ENCODE measurements at regions not wholly inside any gene's neighbourhood (a gene's known extent, or its start where the extent isn't known, plus 50 kb on each side); places are given as distances from the start of the nearest gene placed in this dataset.

DNA sequence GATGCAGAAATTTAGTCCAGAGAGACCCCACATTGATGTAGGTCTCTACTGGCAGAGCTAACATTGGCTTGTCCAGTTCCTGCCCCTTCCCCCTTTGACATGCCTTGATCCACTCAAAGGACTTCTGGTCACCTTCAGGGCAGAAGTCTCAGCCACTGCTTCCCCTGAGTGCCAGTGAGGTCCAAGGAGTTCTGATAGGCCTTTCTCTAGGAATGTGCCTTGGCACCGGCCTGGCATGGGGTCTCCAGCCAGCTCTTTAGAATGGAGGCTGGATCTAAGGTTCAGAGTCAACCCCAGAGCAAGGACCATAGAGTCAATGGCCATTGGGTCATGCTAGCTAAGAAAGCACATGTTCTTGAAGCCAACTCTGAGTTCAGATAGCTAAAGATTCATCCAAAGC lies 88.6 kb upstream of the PJA1 start:
- Histone ChIP-seq H3K27ac (no peak overlapping the region), H3K36me3 (no peaks in the 10 kb centered on the region), H3K4me1 (ENCODE audit: control insufficient read depth in 1 of 2, insufficient read depth in 1 of 2, low read depth in 1 of 2, low read length in 1 of 2) (no peaks in the 10 kb centered on the region), H3K4me3 (ENCODE audit: low read depth in 1 of 2, low read length in 1 of 2) (no peak overlapping the region), H3K9me3 (no peaks in the 10 kb centered on the region), H3K27me3 (no peaks in the 10 kb centered on the region)
- TF ChIP-seq, protein P1, sequence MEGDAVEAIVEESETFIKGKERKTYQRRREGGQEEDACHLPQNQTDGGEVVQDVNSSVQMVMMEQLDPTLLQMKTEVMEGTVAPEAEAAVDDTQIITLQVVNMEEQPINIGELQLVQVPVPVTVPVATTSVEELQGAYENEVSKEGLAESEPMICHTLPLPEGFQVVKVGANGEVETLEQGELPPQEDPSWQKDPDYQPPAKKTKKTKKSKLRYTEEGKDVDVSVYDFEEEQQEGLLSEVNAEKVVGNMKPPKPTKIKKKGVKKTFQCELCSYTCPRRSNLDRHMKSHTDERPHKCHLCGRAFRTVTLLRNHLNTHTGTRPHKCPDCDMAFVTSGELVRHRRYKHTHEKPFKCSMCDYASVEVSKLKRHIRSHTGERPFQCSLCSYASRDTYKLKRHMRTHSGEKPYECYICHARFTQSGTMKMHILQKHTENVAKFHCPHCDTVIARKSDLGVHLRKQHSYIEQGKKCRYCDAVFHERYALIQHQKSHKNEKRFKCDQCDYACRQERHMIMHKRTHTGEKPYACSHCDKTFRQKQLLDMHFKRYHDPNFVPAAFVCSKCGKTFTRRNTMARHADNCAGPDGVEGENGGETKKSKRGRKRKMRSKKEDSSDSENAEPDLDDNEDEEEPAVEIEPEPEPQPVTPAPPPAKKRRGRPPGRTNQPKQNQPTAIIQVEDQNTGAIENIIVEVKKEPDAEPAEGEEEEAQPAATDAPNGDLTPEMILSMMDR (IDR thresholded peaks at IDR 0.05) = no peak

DNA sequence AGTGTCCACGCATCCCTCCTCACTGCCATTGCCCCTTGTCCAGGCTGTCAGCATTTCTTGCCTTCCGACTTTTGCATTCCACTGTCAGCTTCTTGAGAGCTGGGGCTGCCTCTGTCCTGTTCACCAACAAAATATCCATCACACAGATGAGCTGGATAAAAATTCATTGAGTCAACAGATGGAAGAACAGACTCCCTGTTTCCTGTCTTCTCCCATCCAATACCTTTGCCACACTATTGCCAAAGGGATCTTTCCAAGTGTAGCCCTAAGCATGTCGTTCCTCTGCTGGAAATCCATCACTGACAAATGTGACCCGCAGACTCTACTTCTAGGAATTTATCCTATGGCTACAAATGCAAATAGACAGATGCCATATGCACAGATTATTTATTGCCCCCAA lies 78.0 kb upstream of the PJA1 start:
- Histone ChIP-seq H3K36me3 (no peaks in the 10 kb centered on the region), H3K9me3 (no peaks in the 10 kb centered on the region), H3K27ac (no peak overlapping the region), H3K27me3 (no peaks in the 10 kb centered on the region), H3K4me3 (ENCODE audit: low read depth in 1 of 2, low read length in 1 of 2) (no peak overlapping the region), H3K4me1 (ENCODE audit: control insufficient read depth in 1 of 2, insufficient read depth in 1 of 2, low read depth in 1 of 2, low read length in 1 of 2) (no peaks in the 10 kb centered on the region)
- TF ChIP-seq, protein P1 (IDR thresholded peaks at IDR 0.05) = no peak

DNA sequence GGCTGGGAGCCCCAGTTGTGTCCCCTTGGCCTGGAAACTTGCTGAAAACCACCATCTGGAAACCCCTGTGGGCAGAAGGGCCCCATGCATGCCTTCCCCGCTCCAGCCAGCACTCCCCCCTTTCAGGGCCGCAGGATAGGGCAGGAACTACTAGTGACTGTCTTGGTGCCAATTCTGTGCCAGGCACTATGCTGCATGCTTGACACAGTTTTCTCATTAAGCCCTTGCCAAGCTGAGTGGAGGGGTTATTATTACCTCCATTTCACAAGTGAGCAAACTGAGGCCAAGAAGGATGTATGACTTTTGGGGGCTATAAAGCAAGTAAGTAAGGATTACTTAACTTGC lies 73.6 kb upstream of the PJA1 start:
- H3K4me3 ChIP-seq (ENCODE audit: low read depth in 1 of 2, low read length in 1 of 2) = no peak overlapping the region
- no peaks in the 10 kb centered on the region for H3K27me3 ChIP-seq
- no peaks in the 10 kb centered on the region for H3K4me1 ChIP-seq (ENCODE audit: control insufficient read depth in 1 of 2, insufficient read depth in 1 of 2, low read depth in 1 of 2, low read length in 1 of 2)
- TF ChIP-seq, protein P1 (IDR thresholded peaks at IDR 0.05) = no peak
- no peaks in the 10 kb centered on the region for H3K9me3 ChIP-seq
- H3K27ac ChIP-seq = no peak overlapping the region
- no peaks in the 10 kb centered on the region for H3K36me3 ChIP-seq

DNA sequence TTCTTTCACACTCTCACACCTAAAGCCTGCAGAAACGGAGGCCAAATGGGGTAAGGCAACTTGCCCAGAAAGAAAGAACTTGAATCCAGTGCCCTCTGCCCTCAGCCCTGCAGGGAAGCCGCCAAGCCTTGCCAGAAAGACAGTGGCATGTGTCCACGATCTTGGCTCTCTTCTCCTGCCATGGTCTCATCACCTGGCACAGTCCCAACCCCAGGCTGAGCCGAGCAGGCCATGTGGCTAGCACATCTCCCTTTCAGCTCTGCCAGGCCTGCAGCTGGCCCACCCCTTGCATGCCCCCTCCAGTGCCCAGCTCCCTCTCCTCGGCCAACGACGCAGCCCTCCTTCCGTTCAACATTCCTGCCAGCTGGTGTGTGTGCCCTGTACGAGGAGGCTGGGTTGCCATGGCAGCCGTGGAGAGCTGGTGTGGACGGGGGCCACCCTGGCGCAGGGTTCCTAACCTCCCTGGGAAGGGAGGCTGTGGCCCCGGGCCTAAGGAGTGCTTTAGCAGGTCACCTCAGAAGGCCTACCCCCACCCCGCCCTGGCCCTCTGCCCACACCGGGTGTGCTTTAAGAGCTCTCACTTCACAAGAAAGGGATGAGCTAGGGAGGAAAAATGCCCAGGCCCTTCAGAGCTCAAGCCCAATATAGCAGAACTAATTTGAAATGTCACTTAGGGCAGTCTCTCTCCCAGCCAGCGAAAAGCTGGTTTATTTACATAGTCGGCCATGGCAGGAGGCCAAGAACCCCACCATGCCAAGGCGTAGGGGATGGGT lies 73.0 kb upstream of the PJA1 start:
- H3K27ac ChIP-seq = no peak overlapping the region
- H3K36me3 ChIP-seq = no peaks in the 10 kb centered on the region
- TF ChIP-seq, protein P1 (IDR thresholded peaks at IDR 0.05) = no peak
- no peak overlapping the region for H3K4me3 ChIP-seq (ENCODE audit: low read depth in 1 of 2, low read length in 1 of 2)
- H3K27me3 ChIP-seq = no peaks in the 10 kb centered on the region
- H3K9me3 ChIP-seq = no peaks in the 10 kb centered on the region
- H3K4me1 ChIP-seq (ENCODE audit: control insufficient read depth in 1 of 2, insufficient read depth in 1 of 2, low read depth in 1 of 2, low read length in 1 of 2) = no peaks in the 10 kb centered on the region

DNA sequence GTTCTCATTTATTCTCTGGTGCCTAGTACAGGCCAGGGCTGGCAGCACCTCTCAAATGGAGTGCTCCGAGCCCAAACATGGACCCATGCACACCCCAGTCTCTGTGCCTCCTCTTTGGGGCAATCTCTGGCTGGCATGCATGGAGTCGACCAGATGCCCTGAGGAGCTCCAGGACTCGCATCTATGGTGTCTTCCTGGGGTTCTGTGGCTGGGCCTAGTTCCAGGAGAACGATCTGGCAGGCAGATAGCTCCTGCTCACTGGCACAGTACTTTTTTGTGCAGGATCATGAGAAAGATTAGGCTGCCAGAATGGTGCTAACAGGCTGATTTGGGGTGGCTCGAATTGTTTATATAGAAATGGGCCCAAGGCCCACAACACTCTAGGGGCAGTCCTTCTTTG lies 72.0 kb upstream of the PJA1 start:
- Histone ChIP-seq H3K4me3 (ENCODE audit: low read depth in 1 of 2, low read length in 1 of 2) (no peak overlapping the region), H3K4me1 (ENCODE audit: control insufficient read depth in 1 of 2, insufficient read depth in 1 of 2, low read depth in 1 of 2, low read length in 1 of 2) (no peaks in the 10 kb centered on the region), H3K27me3 (no peaks in the 10 kb centered on the region), H3K27ac (no peak overlapping the region), H3K9me3 (no peaks in the 10 kb centered on the region), H3K36me3 (no peaks in the 10 kb centered on the region)
- TF ChIP-seq, protein P1 (IDR thresholded peaks at IDR 0.05) = no peak

Data from neutrophil (primary cell).